Tibial artery (tissue), 4 donors: ENCODE measurements at regions not wholly inside any gene's neighbourhood (a gene's known extent, or its start where the extent isn't known, plus 50 kb on each side); places are given as distances from the start of the nearest gene placed in this dataset.

Source experiments
- DNase-seq, 2 donors: peaks; one replicate each; pipeline ENCODE4 v3.0.0-alpha.2; 2019
- H3K27ac ChIP-seq, 2 donors: fragments of 200-600 bp; sonication (generic) in 1 of 2; 1 replicate in 1 of 2; 2 replicates in 1 of 2; pipeline ENCODE4 v1.5.1; 2018 to 2019; ENCODE audit warnings: mild to moderate bottlenecking in 1 of 2
- H3K27me3 ChIP-seq, 2 donors: fragments of 200-600 bp; sonication (generic) in 1 of 2; one replicate each; pipeline versions ENCODE4 v1.5.1 to v1.6.0; 2016 to 2019
- H3K36me3 ChIP-seq, 3 donors: fragments of 200-600 bp; sonication (generic) in 2 of 3; one replicate each; pipeline ENCODE4 v1.5.1; 2016 to 2019; ENCODE audit warnings: mild to moderate bottlenecking in 2 of 3
- H3K4me1 ChIP-seq, 4 donors: fragments of 200-600 bp; sonication (generic) in 2 of 4; 1 replicate in 3 of 4; 2 replicates in 1 of 4; pipeline ENCODE4 v1.5.1; 2016 to 2019
- H3K4me3 ChIP-seq, 2 donors: fragments of 200-600 bp; sonication (generic) in 1 of 2; 1 replicate in 1 of 2; 2 replicates in 1 of 2; pipeline ENCODE4 v1.5.1; 2018 to 2019; ENCODE audit warnings: mild to moderate bottlenecking in 2 of 2
- H3K9me3 ChIP-seq, 3 donors: fragments of 200-600 bp; sonication (generic) in 1 of 3; one replicate each; pipeline ENCODE4 v1.5.1; 2016 to 2019
- CTCF ChIP-seq, 2 experiments: fragments of 200-600 bp in 1 of 2; fragments of 450-650 bp in 1 of 2; IDR thresholded peaks; one replicate each; pipeline ENCODE4 v1.5.1; 2017 to 2019; ENCODE audit warnings: antibody characterized with exemption in 2 of 2, mild to moderate bottlenecking in 1 of 2, moderate library complexity in 1 of 2
- intact Hi-C: fragments of 100-400 bp; cut with DNase I; formaldehyde crosslinking; loops from one replicate; pipeline ENCODE4 v1.15.0; 2023; ENCODE audit warnings: low total_unique reads

DNA sequence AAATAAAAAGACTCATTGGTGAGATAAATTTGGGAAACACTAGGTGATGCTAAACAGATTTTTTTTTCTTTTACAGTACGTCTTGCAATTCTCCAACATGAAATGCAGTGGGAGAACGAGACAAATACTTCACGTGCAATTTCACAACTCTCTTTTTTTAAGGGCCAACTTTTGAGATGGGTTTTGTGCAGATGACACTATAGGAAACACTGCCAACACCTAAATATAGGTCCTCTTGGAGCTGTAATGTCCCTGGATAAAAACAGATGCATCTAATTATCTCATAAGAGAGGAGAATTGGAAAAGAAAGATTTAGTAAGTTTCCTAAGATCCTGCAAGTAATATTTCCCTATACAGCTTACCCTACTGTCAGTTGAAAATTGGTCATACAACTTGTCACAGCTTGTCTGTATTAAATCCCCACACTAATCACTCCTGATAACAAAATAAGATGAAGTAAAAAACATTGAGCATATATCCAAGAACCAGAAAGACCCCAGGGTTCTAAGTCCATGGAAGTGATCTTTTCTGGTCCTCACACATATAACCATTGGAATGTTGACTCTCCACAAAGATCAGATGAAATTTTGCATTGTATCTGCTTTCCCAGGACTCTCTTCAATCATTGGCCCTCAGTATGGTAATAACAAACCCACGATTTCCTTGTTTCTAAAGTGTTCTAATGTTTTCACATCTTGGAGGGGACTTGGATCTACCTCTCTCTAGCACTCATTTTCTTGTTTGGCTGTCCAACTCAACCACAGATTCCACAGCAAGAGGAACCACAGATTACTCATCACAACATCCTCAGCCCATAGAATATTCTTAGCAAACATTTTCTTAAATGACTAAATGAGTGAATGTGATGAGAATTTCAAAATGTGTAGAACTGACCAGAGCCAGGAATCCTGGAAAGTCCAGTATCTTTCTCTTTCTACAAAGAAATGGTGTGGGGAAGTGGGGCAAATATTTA is 769.4 kb upstream of the USP15 start:
- TF ChIP-seq CTCF (IDR thresholded peaks at IDR 0.05) = no peak
- no peak for DNase-seq
- Histone ChIP-seq H3K4me3 (no peak overlapping the region), H3K4me1 (no peaks in the 10 kb centered on the region), H3K27ac (no peak overlapping the region), H3K36me3 (no peaks in the 10 kb centered on the region), H3K9me3 (no peaks in the 10 kb centered on the region), H3K27me3 (no peaks in the 10 kb centered on the region)
- intact Hi-C loops = no loop called here

- DNase-seq = no peak
- intact Hi-C loops = no loop called here
- no peak for TF ChIP-seq CTCF (IDR thresholded peaks at IDR 0.05)
- Histone ChIP-seq H3K27me3 (no peaks in the 10 kb centered on the region), H3K36me3 (no peaks in the 10 kb centered on the region), H3K9me3 (no peaks in the 10 kb centered on the region), H3K4me1 (peaks cover 0 to 4% (median 0%) of the 10 kb centered on the region in 4 donors), H3K4me3 (no peak overlapping the region), H3K27ac (no peak overlapping the region)
Measured at GRCh38 chr12:61502179-61502578, 758.0 kb upstream of the USP15 start.

DNA sequence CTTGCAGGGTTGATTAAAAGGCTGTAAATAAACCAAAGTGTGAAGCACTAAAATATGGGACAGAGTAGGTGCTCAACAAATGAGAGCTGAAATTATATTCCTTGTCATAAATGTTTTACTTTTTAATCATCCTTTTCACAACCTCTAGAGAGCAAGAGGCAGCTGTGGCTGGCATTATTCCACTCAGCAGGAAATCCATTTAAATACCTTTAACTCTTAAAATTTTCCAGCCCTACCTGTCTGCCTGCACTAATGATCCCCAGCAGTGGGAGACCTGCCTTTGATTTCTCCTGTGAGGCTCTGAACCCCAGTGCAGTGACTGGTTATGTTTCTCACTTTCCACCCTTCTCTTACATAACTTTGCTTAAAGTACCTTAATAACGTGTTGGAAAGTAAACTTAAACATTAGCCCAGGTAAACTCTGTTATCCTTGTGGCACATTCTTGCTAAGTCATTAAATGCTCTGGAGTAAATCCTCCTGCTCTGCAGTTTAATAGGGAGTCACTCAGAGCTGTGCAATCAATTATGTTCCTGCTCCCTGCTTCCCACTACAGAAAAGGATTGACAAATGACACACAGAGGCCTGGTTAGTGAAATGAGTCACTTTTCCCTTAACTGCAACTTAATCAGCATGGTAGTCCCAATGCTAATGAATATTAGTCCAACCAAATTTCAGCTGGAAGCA is 755.7 kb upstream of the USP15 start:
- Histone ChIP-seq H3K27me3 (no peaks in the 10 kb centered on the region), H3K27ac (no peak overlapping the region), H3K9me3 (no peaks in the 10 kb centered on the region), H3K4me3 (no peak overlapping the region), H3K36me3 (no peaks in the 10 kb centered on the region), H3K4me1 (peaks cover 0 to 27% (median 10%) of the 10 kb centered on the region in 4 donors)
- TF ChIP-seq CTCF (IDR thresholded peaks at IDR 0.05) = no peak
- DNase-seq = no peak
- intact Hi-C loops = no loop called here

GRCh38 chr12:61513499-61513898 is 746.7 kb upstream of the USP15 start:
- Histone ChIP-seq H3K4me3 (no peak overlapping the region), H3K27me3 (no peaks in the 10 kb centered on the region), H3K36me3 (no peaks in the 10 kb centered on the region), H3K27ac (no peak overlapping the region), H3K4me1 (peaks cover 0 to 10% (median under 1%) of the 10 kb centered on the region in 4 donors), H3K9me3 (no peaks in the 10 kb centered on the region)
- intact Hi-C loops = no loop called here
- TF ChIP-seq CTCF (IDR thresholded peaks at IDR 0.05) = no peak
- no peak for DNase-seq

DNA sequence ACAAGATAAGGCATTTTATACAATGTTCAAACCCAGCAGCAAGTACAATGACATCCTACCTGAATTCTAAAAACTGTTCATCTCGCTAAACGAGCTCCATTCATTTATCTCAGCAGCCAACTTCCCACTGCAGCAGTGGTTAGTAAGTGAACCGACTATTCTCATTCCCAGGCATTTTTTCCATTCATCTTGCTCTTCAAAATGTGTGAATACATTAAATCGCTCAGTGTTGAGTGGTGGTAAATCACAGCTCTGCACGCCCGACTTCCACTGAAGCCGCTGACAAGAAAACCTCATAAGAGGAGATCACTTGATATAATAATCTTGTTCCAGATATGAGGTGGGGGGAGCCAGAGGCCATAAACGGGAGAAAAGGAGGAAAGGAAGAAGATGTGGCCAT is 746.2 kb upstream of the USP15 start:
- Histone ChIP-seq H3K4me3 (no peak overlapping the region), H3K27me3 (no peaks in the 10 kb centered on the region), H3K9me3 (no peaks in the 10 kb centered on the region), H3K27ac (no peak overlapping the region), H3K36me3 (no peaks in the 10 kb centered on the region), H3K4me1 (peaks cover 0 to 4% (median 0%) of the 10 kb centered on the region in 4 donors)
- DNase-seq = no peak
- intact Hi-C loops = no loop called here
- no peak for TF ChIP-seq CTCF (IDR thresholded peaks at IDR 0.05)
